ENCODE measurements at regions not wholly inside any gene's neighbourhood (a gene's known extent, or its start where the extent isn't known, plus 50 kb on each side); places are given as distances from the start of the nearest gene placed in this dataset.
"Not testable (repeated sequence)": the region's sequence is repeated elsewhere in the genome, so short reads cannot be mapped to it uniquely, and the experiment has no call there.

DNA sequence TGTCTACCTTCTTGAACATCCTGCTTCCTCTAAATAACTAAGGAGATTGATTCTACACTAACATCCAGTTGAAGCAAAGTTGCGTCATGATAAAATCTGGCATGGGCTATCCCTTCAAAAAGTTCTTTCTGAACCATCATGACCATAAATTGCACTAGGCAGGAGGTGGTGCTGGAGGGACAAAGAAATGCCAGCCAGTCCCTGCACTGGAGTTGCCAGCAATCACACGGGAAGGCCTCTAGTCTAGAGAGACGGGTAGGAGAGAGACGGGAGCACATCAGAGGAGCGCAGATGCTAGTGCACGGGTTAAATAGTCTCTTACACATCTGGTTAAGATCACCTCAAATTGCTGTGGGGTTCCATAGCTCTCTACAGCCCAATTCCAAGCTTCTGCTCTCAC is 111.2 kb upstream of the PLGLB2 start:
- H3K27ac ChIP-seq (ENCODE audit: low read depth in 1 of 2, low read length in 2 of 2); H3K27me3 ChIP-seq (ENCODE audit: control insufficient read depth in 4 of 4, insufficient read depth in 4 of 4, low read length in 3 of 4); H3K9me3 ChIP-seq (ENCODE audit: control insufficient read depth in 4 of 4, low read length in 3 of 4); H3K9ac ChIP-seq (ENCODE audit: low read depth in 1 of 2, low read length in 2 of 2); H3K4me3 ChIP-seq (ENCODE audit: low read depth in 1 of 3, low read length in 3 of 3); DNase-seq (ENCODE audit: low spot score); H3K36me3 ChIP-seq (ENCODE audit: control insufficient read depth in 4 of 4, insufficient read depth in 3 of 4, low read depth in 1 of 4, low read length in 3 of 4): not testable (repeated sequence)
- peaks cover 0 to 11% (median 2%) of the 10 kb centered on the region in 4 donors for H3K4me1 ChIP-seq (ENCODE audit: control insufficient read depth in 4 of 4, insufficient read depth in 4 of 4, low read length in 3 of 4)
- peak; percentile 16 to 27 for TF ChIP-seq RAD21 (IDR thresholded peaks at IDR 0.05)
- WGBS, result 66% methylated on average over 5 of the region's 6 CpGs

DNA sequence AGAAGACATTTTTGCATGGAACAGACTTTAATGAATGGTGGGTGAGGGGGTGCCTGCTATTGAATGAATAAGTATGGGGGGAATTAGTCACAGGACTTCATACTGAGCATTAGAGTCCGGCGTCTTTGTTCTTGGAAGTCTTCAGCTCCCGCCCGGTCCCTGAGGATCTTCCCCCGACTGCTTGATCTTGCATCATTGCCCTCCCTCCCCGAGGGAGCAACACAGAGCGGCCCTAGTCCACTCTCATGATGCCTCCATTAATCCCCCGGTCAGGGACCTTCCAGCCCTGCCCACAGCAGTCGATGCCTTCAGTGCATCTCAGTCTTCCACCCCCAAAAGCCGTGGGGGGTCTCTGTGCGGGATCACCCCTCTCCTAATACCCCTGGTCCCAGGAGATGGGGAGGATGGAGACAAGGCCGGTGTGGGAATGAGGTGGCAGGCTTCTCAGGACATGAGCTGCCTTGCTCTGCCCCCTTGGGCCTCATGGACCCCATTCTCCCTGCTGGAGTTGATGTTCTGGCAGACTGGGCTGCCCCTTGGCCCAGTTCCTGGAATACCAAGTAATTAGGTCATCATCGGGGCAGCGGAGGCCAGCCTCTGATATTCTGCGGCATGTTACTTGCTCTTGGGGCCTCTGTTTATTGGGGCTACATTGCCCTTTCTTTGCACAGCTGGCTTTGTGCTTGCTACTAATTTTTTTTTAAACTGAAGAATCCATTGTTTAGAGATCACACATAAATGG is 110.5 kb upstream of the PLGLB2 start:
- not testable (repeated sequence) for H3K36me3 ChIP-seq (ENCODE audit: control insufficient read depth in 4 of 4, insufficient read depth in 3 of 4, low read depth in 1 of 4, low read length in 3 of 4); H3K4me3 ChIP-seq (ENCODE audit: low read depth in 1 of 3, low read length in 3 of 3); H3K9me3 ChIP-seq (ENCODE audit: control insufficient read depth in 4 of 4, low read length in 3 of 4); H3K9ac ChIP-seq (ENCODE audit: low read depth in 1 of 2, low read length in 2 of 2); DNase-seq (ENCODE audit: low spot score); H3K27ac ChIP-seq (ENCODE audit: low read depth in 1 of 2, low read length in 2 of 2); H3K27me3 ChIP-seq (ENCODE audit: control insufficient read depth in 4 of 4, insufficient read depth in 4 of 4, low read length in 3 of 4)
- peaks cover 0 to 11% (median 2%) of the 10 kb centered on the region in 4 donors for H3K4me1 ChIP-seq (ENCODE audit: control insufficient read depth in 4 of 4, insufficient read depth in 4 of 4, low read length in 3 of 4)
- WGBS, result 78% methylated on average over 13 of the region's 15 CpGs

DNA sequence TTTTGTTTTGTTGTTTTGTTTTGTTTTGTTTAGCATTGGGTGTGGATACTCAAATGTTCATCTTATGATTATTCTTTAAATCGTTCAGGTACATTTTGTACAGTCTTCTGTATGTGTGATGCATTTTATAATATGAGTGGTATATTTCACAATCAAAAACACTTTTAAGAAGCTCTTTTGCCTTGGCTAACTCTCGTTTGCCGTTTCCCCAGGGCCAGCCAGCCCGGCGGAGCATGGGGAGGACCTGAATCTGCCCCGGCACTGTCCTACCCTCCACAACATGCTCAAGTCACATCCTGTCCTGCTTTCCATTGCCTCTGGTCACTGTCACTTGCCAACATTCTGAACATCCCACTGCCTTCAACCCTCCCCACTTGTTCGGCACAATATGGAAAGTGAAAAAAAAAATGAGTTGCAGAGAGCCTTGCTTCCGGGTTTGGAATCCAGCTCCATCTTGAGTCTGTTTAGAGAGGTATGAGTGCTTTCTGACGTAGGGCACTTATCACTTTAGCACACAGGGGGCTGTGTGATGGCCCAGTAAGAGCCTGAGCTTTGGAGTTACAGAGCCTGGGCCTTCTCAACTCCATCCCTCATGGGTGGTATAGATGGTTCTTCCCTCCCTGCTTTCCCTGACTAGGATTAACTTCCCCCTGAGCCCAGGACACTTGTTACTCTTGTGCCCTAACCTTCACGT is 109.6 kb upstream of the PLGLB2 start:
- WGBS, result 81% methylated on average over 10 of the region's 10 CpGs
- H3K27me3 ChIP-seq (ENCODE audit: control insufficient read depth in 4 of 4, insufficient read depth in 4 of 4, low read length in 3 of 4); H3K9me3 ChIP-seq (ENCODE audit: control insufficient read depth in 4 of 4, low read length in 3 of 4); H3K4me3 ChIP-seq (ENCODE audit: low read depth in 1 of 3, low read length in 3 of 3); DNase-seq (ENCODE audit: low spot score); H3K36me3 ChIP-seq (ENCODE audit: control insufficient read depth in 4 of 4, insufficient read depth in 3 of 4, low read depth in 1 of 4, low read length in 3 of 4); H3K9ac ChIP-seq (ENCODE audit: low read depth in 1 of 2, low read length in 2 of 2): not testable (repeated sequence)
- H3K4me1 ChIP-seq (ENCODE audit: control insufficient read depth in 4 of 4, insufficient read depth in 4 of 4, low read length in 3 of 4), result peaks cover 0 to 11% (median 2%) of the 10 kb centered on the region in 4 donors
- peak overlapping the region; percentile 7 to 37 for H3K27ac ChIP-seq (ENCODE audit: low read depth in 1 of 2, low read length in 2 of 2)

DNA sequence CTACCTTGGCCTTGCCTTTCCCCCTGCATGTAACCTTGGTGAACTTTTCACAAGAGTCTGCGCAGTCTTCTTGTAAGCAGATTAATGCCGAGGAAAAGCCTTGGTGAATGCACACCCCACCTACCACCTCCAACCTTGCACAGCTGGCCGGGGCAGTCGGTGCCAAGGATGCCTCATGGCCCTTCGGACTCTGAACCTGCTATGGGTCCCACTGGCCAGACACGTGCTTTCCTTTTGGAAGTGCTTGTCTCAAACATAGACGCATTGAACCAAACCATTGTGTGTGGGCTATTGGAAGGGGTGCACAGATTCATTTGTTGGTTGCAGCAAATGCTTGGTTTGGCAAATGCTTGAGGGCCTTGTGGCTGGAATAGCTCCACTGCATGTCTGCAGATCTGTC is 109.0 kb upstream of the PLGLB2 start:
- peak in 1 of 2 donors; percentile 18 for TF ChIP-seq HNF4A (conservative IDR thresholded peaks at IDR 0.05)
- H3K27me3 ChIP-seq (ENCODE audit: control insufficient read depth in 4 of 4, insufficient read depth in 4 of 4, low read length in 3 of 4); H3K9me3 ChIP-seq (ENCODE audit: control insufficient read depth in 4 of 4, low read length in 3 of 4); H3K9ac ChIP-seq (ENCODE audit: low read depth in 1 of 2, low read length in 2 of 2); H3K4me3 ChIP-seq (ENCODE audit: low read depth in 1 of 3, low read length in 3 of 3); H3K36me3 ChIP-seq (ENCODE audit: control insufficient read depth in 4 of 4, insufficient read depth in 3 of 4, low read depth in 1 of 4, low read length in 3 of 4); DNase-seq (ENCODE audit: low spot score): not testable (repeated sequence)
- Histone ChIP-seq H3K27ac (ENCODE audit: low read depth in 1 of 2, low read length in 2 of 2) (peak overlapping the region in 1 of 2 donors; percentile 31), H3K4me1 (ENCODE audit: control insufficient read depth in 4 of 4, insufficient read depth in 4 of 4, low read length in 3 of 4) (peaks cover 0 to 11% (median 2%) of the 10 kb centered on the region in 4 donors)
- 39% methylated on average over 3 of the region's 7 CpGs for WGBS

DNA sequence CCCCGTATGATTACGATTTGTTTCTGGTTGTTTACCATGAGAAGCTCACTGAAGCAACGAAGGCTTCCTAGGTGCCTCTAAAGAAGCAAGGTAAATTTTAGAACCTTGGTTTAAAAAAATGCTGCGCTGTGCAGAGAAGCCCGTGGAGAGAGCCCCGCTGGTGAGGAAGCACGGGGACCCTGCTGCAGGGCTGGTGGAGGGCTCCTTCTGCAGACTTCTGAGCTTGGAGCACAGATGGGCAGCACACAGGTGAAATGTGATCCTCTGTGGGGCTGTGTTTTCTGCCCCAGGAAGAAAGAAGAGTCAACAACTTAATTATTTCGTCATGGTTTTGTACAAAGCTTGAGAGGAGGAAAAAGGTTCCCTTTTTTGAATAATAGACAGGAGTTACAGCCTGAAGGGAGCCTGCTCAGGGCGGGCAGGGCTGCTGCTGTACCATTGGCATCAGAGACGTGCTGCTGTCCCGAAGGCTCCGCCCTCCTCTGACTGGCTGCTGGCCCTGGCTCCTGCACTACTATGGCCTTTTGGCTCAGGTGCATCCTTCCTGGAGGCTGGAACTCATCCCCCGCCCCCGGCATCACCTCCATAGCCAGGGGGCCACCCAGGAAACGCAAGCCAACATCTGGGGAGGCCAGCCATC is 108.0 kb upstream of the PLGLB2 start:
- H3K27me3 ChIP-seq (ENCODE audit: control insufficient read depth in 4 of 4, insufficient read depth in 4 of 4, low read length in 3 of 4); H3K9me3 ChIP-seq (ENCODE audit: control insufficient read depth in 4 of 4, low read length in 3 of 4); DNase-seq (ENCODE audit: low spot score); H3K36me3 ChIP-seq (ENCODE audit: control insufficient read depth in 4 of 4, insufficient read depth in 3 of 4, low read depth in 1 of 4, low read length in 3 of 4); H3K9ac ChIP-seq (ENCODE audit: low read depth in 1 of 2, low read length in 2 of 2); H3K4me3 ChIP-seq (ENCODE audit: low read depth in 1 of 3, low read length in 3 of 3): not testable (repeated sequence)
- H3K27ac ChIP-seq (ENCODE audit: low read depth in 1 of 2, low read length in 2 of 2), result peak overlapping the region in 1 of 2 donors; percentile 31
- 41% methylated on average over 11 of the region's 15 CpGs for WGBS
- H3K4me1 ChIP-seq (ENCODE audit: control insufficient read depth in 4 of 4, insufficient read depth in 4 of 4, low read length in 3 of 4), result peaks cover 0 to 11% (median 2%) of the 10 kb centered on the region in 4 donors

DNA sequence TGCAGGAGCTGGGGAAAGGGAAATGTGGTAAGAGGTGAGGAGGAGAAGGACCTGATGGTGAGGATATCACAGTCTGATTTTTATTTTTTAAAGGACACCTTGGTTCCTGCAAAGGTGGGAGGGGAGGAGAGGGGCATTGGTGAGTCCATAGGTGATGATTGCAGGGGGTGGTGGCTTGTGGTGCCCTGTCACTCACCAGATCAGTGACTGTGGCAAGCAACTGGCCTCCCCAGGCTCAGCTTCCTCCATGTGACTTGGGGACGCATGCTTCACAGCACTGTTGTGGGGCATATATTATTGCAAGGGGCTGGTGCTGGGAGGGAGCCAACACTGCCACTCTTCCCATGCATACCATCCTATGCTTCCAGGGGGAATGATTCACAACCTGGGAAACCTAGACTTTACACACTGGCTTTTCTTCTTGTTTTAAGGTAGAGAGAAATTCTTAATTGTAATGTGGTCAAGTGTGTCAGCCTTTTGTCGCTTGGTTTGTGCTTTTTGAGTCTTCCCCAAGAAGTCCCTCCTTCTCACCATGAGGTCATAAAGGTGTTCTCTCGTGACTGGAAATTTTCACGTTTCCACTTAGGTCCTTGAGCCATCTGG is 106.8 kb upstream of the PLGLB2 start:
- peaks cover 0 to 11% (median 2%) of the 10 kb centered on the region in 4 donors for H3K4me1 ChIP-seq (ENCODE audit: control insufficient read depth in 4 of 4, insufficient read depth in 4 of 4, low read length in 3 of 4)
- DNase-seq (ENCODE audit: low spot score); H3K36me3 ChIP-seq (ENCODE audit: control insufficient read depth in 4 of 4, insufficient read depth in 3 of 4, low read depth in 1 of 4, low read length in 3 of 4); H3K9ac ChIP-seq (ENCODE audit: low read depth in 1 of 2, low read length in 2 of 2); H3K9me3 ChIP-seq (ENCODE audit: control insufficient read depth in 4 of 4, low read length in 3 of 4); H3K27ac ChIP-seq (ENCODE audit: low read depth in 1 of 2, low read length in 2 of 2); H3K4me3 ChIP-seq (ENCODE audit: low read depth in 1 of 3, low read length in 3 of 3); H3K27me3 ChIP-seq (ENCODE audit: control insufficient read depth in 4 of 4, insufficient read depth in 4 of 4, low read length in 3 of 4): not testable (repeated sequence)
- 96% methylated on average over 3 of the region's 4 CpGs for WGBS

DNA sequence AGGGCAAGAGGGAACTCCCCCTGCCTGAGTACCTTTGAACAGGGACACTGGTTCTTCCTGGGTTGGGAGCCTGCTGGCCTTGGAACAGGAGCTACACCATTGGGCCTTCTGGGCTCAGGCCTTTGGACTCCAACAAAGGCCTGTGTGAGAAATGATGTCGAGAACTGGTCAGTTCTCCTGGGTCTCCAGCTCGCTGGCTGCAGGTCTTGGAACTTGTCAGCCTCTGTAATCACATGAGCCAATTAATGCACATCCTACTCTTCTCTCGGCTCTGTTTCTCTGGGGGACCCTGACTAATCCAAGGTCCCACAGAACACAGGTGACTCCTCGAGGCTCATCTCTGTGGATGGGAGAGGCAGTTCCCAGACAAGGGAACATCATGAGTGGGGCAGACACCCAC is 104.7 kb upstream of the PLGLB2 start:
- H3K27ac ChIP-seq (ENCODE audit: low read depth in 1 of 2, low read length in 2 of 2); DNase-seq (ENCODE audit: low spot score); H3K4me1 ChIP-seq (ENCODE audit: control insufficient read depth in 4 of 4, insufficient read depth in 4 of 4, low read length in 3 of 4); H3K9me3 ChIP-seq (ENCODE audit: control insufficient read depth in 4 of 4, low read length in 3 of 4); H3K9ac ChIP-seq (ENCODE audit: low read depth in 1 of 2, low read length in 2 of 2); H3K4me3 ChIP-seq (ENCODE audit: low read depth in 1 of 3, low read length in 3 of 3); H3K36me3 ChIP-seq (ENCODE audit: control insufficient read depth in 4 of 4, insufficient read depth in 3 of 4, low read depth in 1 of 4, low read length in 3 of 4); H3K27me3 ChIP-seq (ENCODE audit: control insufficient read depth in 4 of 4, insufficient read depth in 4 of 4, low read length in 3 of 4): not testable (repeated sequence)
- WGBS, result 93% methylated on average over 4 of the region's 4 CpGs
